T-helper 1 cell (primary cell): ENCODE measurements at regions not wholly inside any gene's neighbourhood (a gene's known extent, or its start where the extent isn't known, plus 50 kb on each side); places are given as distances from the start of the nearest gene placed in this dataset.
"Not testable (repeated sequence)": the region's sequence is repeated elsewhere in the genome, so short reads cannot be mapped to it uniquely, and the experiment has no call there.

ENCODE experiments used
- DNase-seq, 5 donors: peaks; one replicate each; pipeline ENCODE4 v3.0.0-alpha.2; 2012 to 2020

DNA sequence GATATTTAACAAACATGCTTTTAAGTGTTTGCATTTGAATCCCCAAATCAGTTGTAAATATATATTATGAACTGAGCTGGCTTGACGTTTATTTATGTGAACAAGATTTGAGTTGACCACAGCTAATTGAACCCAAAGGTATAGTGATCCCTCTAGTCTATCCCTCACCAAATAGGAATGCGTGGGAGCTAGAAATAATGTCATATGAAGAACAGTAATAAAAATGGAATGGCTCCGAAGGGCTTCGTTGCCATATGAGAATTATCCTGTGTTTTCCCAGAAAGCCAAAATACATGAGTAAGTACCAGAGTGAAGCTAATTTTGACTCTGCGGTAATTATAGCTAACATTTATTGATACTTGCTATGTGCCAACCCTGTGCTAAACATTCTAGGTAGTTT, 142.7 kb downstream of the ADCYAP1 start:
- DNase-seq = no peak

DNA sequence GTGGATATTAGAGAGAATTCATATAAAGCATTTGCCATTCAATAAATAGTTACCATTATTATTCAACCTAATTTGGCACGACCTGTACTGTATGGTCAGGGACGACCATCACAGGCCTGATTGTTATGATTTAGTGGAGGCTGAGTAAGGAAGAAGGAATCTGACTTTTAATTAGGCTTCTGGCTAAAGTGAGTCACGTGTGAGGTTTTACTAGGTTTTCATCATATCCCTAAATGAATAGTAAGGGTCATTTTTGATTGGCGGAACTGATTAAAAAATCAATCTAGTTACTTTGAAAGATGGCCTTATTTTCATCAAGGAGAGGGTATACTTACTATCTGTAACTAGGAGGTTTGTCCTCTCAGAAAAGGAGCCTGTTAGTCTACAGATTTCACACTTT, 143.4 kb downstream of the ADCYAP1 start:
- no peak for DNase-seq

DNA sequence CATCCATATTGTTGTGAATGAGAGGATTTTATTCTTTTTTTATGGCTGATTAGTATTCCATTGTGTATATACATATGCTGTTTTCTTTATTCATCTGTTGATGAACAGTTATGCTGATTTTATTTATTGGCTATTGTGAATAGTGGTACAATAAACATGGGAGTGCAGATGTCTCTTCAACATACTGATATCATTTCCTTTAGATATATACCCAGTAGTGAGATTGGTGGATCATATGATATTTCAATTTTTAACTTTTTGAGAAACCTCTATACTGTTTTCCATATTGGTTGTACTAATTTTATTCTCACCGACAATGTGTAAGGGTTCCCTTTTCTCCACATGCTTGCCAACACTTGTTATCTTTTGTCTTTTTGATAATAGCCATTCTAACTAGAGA, 144.5 kb downstream of the ADCYAP1 start:
- DNase-seq = no peak

DNA sequence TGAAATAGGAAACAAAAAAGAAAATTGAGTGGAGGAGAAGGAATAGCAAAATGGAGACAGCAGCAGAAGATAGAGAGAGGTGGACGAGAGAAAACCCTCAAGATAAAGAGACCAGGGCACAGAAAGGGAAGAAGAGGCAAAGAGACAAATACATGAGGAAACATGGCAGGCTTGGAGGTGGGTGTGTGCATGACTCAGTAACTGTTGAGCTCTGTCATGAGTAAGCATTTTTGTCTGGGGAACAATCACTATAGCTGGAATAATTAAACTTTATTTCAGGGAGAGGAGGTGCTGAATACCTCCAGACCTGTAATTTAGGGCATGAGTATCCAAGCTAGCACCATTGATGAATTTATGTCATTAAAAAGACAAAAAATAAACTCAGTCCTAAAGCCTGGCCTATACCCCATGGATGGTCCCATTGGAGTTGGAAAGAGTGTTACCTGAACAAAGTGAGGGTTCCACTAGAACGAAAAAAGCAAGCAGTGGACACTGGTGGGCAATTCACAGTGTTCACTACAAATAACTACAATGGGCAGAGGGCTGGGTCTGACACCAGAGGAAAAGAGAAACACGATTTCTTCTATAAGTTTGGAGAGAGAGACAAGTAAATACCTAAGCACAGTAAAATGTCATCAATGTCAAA, 145.5 kb downstream of the ADCYAP1 start:
- DNase-seq = no peak

DNA sequence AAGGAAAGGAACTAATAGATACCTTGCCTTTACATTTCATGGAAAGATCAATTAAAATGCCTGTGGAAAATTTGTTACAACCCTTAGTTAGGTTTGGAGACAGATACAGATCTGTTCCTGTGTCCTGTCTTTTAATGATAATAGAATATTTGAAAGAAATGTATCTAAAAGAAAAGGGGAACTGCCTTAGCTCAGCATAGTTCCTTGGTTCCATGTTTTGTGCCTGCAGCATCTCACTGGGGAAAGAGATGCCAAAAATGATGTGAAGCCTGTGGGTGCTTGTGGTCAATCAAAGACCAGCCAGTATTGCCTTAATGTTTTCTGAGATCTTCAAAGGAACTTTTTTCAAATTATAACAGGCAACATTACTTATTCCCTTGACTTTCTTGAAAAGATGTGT, 147.6 kb downstream of the ADCYAP1 start:
- DNase-seq = no peak

DNA sequence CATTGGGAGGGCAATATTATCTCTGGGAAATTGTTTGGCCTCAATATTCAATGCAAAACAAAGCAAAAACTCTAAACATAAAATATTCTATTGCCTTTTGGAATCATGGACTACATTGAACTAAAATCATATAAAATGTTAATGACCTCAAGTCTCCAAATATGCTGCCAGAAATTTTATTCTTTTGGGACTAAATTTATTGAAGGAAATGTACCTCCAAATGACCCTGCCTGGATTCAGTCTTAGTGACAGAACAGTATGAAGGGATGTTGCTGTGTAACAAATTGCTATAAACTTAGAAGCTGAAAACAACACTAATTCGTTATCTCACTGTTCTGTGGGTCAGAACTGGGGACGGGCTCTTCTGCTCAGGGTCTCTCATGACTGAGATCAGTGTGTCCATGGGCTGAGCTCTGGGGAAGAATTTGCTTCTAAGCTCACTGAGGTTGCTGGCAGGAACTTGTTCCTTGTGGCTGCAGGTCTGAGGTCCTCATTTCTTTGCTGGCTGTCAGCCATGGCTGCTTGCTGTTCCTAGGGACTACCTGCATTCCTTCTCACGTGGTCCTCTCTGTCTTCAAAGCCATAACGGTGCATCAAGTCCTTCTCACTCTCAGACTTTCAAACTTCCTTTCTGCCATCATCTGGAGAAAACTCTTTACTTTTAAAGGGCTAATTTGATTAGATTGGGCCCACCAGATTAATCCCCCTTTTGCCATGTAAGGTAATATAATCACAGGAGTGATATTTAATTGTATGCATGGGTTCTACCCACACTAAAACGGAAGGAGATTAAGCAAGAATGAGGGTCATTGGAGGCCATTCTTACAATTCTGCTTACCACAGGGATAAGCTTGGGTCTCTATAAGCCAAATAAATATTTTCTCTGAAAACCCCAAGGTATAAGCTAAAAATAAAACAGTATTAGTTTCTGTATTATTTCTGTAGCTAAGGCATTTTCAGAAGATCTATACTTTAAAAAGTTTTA, 149.0 kb downstream of the ADCYAP1 start:
- no peak for DNase-seq

DNA sequence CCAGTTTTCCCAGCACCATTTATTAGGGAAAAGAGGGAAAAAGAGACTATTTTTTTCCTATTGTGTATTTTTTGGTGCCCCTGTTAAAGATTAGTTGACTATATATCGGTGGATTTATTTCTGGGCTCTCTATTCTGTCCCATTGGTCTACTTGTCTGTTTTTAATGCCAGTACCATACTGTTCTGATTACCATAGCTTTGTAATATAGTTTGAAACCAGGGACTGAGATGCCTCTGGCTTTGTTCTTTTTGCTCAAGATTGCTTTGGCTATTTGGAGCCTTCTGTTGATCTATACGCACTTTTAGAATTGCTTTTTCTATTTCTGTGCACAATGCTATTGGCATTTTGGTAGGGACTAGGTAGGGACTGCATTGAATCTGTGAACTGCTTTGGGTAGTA, 151.7 kb downstream of the ADCYAP1 start:
- DNase-seq = no peak

DNA sequence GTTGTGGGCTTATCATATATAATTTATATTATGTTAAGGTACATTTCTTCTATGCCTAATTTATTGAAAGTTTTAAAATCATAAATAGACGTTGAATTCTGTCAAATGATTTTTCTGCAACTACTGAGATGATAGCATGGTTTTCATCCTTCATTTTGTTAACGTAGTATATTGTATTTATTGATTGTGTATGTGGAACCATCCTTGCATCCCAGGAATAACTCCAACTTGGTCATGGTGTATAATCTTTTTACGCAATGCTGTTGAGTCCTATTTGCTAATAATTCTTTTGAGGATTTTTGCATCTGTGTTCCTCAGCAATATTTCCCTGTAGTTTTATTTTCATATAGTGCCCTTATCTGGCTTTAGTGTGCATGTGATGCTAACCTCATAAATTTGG, 152.7 kb downstream of the ADCYAP1 start:
- no peak for DNase-seq

DNA sequence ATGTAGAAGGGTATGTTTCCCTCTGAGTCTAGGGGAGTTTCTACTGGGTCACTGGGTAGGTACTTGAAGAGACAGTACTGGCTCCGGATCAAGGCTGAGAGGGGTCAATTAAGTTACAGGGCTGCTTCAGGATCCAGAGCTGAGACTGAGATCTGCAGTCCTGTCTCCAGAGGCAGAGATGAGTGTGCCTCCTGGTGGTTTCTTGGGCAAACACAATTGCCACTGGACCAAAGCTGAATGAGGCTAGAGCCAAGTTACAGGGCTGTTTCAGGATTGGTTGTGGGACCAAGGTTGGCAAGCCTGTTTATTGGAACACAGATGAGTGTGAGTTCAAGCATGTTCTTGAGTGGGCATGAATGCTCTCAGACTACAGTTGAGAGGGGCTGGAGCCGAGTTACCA, 157.9 kb downstream of the ADCYAP1 start:
- DNase-seq = no peak

DNA sequence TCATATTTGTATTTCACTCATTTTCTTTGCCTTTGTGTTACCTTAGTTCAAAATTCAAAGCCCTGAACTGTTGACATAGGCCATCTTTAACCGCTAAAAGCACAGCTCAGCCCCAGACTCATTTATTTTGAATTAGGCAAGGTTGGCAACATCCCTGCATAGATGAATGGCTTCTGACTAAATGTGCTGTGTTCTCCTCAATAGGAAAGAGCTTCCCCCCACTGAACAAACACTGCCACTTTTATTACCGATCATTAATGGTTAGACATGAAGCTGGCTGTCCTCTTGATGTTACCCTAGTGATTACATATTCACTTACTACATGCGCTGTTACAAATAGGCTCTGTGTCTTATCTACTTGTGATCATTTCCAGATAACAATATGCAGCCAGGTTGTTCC, 170.7 kb downstream of the ADCYAP1 start:
- no peak for DNase-seq

DNA sequence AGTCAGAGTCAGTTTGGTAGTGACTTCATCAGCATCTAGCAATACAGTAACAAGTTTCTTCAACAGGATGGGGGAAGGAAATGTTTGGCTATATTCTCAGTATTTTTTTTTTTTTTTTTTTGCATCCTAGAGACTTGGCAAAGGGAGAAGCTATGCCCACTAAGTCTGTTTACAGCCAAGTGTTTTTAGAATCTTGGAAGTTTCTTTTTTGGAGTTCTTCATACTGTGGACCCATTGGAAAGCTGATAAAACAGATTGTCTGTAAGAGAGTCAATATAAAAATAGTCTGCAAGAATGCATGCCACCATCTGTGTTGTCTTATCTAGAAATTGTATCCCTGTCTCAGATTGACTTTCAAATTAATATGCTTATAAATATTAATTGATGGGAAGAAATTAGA, 171.2 kb downstream of the ADCYAP1 start:
- no peak for DNase-seq

DNA sequence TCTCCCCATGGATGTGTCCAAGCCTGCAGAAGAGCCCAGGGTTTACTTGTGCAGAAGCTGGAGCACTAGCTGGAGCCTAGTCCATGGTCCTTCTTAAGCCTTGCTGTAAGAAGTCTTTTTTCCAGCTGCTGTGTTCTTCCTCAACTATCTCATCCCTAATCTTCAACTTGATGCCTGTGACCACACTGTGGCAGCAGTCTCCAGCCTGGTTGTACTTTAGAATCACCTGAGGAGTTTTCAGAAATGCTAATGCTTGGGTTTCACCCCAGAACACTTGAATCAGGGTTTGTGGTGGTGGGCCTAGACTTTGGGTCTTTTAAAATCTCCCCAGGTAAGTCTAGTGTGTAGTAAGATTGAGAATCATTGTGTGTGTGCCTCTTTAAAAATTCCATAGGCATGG, 173.6 kb downstream of the ADCYAP1 start:
- no peak for DNase-seq

DNA sequence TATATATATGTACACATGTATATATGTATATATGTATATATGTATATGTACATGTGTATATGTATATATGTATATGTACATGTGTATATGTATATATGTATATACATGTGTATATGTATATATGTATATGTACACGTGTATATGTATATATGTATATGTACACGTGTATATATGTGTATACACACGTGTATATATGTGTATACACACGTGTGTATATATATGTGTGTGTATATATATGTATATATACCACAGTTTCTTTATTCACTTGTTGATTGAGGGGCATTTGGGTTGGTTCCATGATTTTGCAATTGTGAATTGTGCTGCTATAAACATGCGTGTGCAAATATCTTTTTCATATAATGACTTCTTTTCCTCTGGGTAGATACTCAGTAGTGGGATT, 179.0 kb downstream of the ADCYAP1 start:
- not testable (repeated sequence) for DNase-seq

DNA sequence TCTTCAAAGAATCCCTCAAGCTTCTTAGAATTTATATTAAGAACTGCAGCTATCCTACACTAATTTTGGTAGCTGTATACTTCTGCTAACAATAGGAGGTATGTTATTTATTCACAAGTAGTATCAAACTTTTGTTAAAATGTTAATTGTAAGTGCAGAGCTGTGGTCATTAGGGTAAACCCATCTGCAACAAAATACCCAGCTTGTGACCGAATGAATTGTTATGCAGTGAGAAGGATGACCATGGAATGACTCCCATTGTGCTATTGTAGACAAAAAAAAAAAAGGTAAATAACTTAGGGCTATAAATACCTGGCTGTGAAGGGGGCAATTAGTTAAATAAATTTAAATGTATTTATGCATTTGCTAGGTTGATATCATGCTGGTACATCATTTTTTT, 186.1 kb downstream of the ADCYAP1 start:
- DNase-seq = no peak

DNA sequence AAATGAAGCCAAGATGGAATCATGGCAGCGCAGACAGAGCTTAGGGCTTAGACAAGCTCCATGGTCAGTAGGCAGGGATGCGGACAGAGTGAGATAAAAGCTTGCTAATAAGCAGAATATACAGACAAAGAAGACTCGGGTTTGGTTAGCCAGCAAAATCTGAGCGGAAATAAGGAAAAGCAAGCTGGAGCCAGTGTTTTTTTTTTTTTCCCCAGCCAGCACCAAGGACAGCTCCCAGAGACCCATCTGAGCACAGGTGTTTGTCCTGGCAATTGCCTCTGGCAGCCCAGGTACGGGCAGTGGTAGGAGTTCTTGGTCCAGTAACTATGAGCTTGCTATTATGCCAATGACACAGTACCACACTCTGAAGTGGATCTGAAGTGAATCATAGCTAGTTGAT, 187.6 kb downstream of the ADCYAP1 start:
- DNase-seq = no peak

DNA sequence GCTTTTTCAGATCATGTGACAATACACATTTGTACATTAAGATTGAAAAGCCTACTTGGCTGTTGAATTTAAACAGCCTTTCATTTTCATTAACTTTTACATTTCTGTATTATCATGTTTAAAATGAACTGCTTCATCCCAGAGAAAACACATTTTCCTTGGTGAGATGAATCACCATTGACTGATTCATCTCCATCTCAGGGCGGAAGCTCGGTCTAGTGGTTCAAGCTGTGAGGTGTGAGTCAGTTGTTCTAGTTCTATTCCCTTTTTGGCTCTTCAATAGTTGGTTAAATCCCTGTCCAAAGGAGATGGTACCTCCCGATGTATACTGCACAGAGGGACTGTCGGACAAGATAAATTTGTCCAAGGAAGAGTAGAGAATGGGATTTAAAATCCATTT, 189.7 kb downstream of the ADCYAP1 start:
- DNase-seq = no peak

DNA sequence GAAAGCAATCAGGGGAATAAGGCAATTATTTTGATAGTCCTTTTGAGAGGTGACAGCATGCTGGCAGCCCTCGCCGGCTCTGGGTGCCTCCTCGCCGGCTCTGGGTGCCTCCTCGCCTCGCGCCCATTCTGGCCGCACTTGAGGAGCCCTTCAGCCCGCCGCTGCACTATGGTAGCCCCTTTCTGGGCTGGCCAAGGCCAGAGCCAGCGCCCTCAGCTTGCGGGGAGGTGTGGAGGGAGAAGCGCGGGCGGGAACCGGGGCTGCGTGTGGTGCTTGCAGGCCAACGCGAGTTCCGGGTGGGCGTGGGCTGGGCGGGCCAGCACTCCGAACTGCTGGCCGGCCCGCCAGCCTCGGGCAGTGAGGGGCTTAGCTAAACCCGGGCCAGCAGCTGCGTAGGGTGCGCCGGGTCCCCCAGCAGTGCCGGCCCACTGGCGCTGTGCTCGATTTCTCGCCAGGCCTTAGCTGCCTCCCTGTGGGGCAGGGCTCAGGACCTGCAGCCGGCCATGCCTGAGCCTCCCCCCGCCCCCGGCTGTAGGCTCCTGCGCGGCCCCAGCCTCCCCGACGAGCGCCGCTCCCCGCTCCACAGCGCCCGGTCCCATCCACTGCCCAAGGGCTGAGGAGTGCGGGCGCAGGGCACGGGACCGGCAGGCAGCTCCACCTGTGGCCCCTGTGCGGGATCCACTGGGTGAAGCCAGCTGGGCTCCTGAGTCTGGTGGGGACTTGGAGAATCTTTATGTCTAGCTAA, 193.5 kb downstream of the ADCYAP1 start:
- not testable (repeated sequence) for DNase-seq

DNA sequence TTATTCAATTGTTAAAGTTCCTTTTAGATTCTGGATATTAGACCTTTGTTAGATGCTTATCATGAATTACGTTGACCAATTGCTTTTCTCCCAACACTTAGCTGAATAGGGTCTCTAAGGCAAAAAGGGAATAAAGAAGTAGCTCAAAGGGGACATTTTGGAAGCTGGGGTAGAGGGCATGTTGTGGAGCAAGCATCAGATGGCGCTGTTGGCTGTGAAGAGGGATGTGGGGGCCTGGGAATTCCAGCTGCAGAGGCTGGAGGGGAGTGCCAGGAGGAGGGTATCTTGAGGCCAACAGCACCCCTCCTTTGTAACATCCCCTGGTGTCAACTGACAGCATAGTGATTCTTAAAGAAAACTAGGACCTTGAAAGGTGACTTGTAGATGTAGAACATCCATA, 198.2 kb downstream of the ADCYAP1 start:
- no peak for DNase-seq

DNA sequence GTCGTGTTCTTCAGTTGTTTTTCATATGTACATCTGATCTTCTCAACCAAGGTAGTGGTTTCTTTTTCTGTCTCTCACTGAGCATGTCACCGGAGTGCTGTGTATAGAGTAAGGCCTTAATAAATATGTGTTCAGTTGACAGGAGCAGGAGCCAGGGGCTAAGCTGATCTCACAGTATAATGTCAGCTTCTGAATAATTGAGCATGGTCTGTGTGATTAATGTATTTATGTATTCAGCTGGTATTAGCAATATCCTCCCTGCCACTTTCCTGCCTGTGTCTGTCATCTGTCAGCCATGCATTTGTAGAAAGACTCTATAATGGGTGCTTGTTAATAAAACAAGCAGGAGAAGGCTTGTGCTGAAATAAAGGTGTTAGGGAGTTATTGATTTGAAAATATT, 198.9 kb downstream of the ADCYAP1 start:
- DNase-seq = no peak

DNA sequence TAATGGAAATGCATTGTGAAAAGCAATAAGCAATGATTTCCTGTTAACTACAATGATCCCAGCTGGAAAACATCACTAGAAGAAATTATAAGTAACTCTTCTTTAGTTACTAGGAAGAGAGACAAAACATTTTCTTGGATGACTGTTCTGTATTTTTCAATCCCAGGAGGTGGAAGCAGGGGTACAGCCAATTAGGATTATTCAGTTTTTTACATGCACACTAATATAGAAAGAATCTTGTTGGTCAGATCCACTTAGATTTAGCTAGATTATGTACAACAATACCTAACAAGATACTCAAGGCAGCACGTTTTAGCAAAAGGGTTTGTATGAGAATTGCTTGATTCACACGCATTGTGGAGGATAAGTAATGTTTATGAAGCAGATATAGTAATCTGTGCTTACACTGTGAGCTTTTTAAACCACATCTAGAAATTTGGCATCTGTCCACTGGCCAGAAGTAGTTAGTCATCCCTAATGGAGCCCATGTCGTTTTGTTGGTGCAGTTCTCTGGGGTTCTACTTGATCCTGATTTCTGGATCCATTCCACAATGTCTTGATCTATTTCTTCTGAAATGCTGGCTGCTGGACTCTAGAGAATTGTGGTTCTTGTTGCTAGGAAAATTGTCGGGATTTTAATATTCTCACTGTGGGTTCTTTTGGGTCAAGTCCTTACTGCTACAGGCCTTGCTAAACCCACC, 199.7 kb downstream of the ADCYAP1 start:
- no peak for DNase-seq

DNA sequence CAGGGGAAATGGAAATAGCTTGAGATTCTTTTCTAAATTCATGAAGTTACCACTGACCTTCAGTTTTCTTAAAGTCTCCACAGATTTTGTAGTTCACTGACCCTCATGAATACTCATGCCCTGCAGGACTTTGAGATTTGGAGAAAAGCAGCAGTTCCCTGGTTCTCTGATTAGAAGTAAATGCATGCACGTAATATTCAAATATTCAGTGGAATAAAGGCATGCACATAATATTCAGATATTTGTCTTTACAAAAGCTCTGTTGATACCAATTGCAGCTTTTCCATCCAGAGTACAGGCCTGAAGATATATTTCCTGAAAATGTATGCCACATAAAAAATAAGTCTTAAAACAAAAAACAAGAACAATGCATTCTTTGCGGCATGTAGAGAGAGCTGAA, 219.8 kb downstream of the ADCYAP1 start:
- no peak for DNase-seq

DNA sequence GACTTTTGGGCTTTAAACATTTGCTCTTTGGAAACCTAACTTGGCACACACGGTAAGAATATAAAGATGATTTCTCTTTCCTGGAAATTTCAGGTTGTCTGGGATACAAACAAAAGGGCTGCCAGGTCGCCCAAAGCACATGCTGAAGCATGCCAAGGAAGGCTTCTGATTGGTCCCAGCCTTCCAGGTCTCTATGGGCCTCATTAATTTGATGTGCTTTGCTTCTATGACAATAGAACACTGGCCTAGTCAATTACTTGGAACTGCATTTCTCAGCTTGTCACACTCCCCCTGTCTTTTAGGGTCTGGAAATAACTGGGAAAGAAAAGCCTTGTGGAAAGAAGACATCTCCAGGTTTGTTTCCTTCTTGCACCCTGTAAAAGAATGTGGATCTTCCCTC, 228.9 kb downstream of the ADCYAP1 start:
- DNase-seq = no peak

DNA sequence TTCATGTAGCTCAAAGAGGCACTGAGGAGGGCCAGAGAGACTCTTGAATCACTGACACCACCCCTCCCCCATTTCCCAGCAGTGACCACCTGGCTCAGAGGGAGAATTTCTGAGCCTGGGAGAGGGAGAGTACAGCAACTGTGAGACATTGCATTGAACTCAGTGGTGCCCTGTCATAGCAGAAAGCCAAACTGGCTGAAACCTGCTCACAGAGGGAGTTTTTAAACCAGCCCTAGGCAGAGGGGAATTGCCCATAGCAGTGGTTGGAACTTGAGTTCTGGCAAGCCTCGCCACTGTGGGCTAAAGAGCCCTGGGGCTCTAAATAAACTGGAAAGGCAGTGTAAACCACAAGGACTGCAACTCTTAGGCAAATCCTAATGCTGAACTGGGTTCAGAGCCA, 243.1 kb downstream of the ADCYAP1 start:
- no peak for DNase-seq
